ENCODE measurements at regions not wholly inside any gene's neighbourhood (a gene's known extent, or its start where the extent isn't known, plus 50 kb on each side); places are given as distances from the start of the nearest gene placed in this dataset.

GRCh38 chr5:125321654-125322053, 575.2 kb upstream of the ZNF608 start:
- 95% methylated on average over 1 of the region's 1 CpG for WGBS
- no peak overlapping the region for H3K9ac ChIP-seq (ENCODE audit: low read depth in 1 of 2, low read length in 2 of 2)
- peaks cover 0 to 5% (median 1%) of the 10 kb centered on the region in 4 donors for H3K4me1 ChIP-seq (ENCODE audit: control insufficient read depth in 4 of 4, insufficient read depth in 4 of 4, low read length in 3 of 4)
- TF ChIP-seq RXRA (IDR thresholded peaks at IDR 0.05), result no peak
- TF ChIP-seq, protein P1, sequence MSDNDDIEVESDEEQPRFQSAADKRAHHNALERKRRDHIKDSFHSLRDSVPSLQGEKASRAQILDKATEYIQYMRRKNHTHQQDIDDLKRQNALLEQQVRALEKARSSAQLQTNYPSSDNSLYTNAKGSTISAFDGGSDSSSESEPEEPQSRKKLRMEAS (IDR thresholded peaks at IDR 0.05), result no peak
- TF ChIP-seq FOXA2 (IDR thresholded peaks at IDR 0.05), result no peak
- no peak for TF ChIP-seq CTCF (IDR thresholded peaks at IDR 0.05; ENCODE audit: low read depth, low read length, missing input control)
- TF ChIP-seq EGR1 (IDR thresholded peaks at IDR 0.05; ENCODE audit: low read depth in 2 of 2), result no peak
- TF ChIP-seq HNF4G (IDR thresholded peaks at IDR 0.05), result no peak
- TF ChIP-seq, protein P2, sequence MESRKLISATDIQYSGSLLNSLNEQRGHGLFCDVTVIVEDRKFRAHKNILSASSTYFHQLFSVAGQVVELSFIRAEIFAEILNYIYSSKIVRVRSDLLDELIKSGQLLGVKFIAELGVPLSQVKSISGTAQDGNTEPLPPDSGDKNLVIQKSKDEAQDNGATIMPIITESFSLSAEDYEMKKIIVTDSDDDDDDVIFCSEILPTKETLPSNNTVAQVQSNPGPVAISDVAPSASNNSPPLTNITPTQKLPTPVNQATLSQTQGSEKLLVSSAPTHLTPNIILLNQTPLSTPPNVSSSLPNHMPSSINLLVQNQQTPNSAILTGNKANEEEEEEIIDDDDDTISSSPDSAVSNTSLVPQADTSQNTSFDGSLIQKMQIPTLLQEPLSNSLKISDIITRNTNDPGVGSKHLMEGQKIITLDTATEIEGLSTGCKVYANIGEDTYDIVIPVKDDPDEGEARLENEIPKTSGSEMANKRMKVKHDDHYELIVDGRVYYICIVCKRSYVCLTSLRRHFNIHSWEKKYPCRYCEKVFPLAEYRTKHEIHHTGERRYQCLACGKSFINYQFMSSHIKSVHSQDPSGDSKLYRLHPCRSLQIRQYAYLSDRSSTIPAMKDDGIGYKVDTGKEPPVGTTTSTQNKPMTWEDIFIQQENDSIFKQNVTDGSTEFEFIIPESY (IDR thresholded peaks at IDR 0.05), result no peak
- TF ChIP-seq TAF1 (conservative IDR thresholded peaks at IDR 0.05), result no peak
- TF ChIP-seq NR2F2 (IDR thresholded peaks at IDR 0.05), result no peak
- no peak for TF ChIP-seq RAD21 (IDR thresholded peaks at IDR 0.05)
- H3K36me3 ChIP-seq (ENCODE audit: control insufficient read depth in 4 of 4, insufficient read depth in 3 of 4, low read depth in 1 of 4, low read length in 3 of 4), result no peaks in the 10 kb centered on the region
- DNase-seq (ENCODE audit: low spot score), result no peak
- no peak overlapping the region for H3K4me3 ChIP-seq (ENCODE audit: low read depth in 1 of 3, low read length in 3 of 3)
- H3K27ac ChIP-seq (ENCODE audit: low read depth in 1 of 2, low read length in 2 of 2), result no peak overlapping the region
- no peaks in the 10 kb centered on the region for H3K9me3 ChIP-seq (ENCODE audit: control insufficient read depth in 4 of 4, low read length in 3 of 4)
- H3K27me3 ChIP-seq (ENCODE audit: control insufficient read depth in 4 of 4, insufficient read depth in 4 of 4, low read length in 3 of 4), result no peaks in the 10 kb centered on the region

DNA sequence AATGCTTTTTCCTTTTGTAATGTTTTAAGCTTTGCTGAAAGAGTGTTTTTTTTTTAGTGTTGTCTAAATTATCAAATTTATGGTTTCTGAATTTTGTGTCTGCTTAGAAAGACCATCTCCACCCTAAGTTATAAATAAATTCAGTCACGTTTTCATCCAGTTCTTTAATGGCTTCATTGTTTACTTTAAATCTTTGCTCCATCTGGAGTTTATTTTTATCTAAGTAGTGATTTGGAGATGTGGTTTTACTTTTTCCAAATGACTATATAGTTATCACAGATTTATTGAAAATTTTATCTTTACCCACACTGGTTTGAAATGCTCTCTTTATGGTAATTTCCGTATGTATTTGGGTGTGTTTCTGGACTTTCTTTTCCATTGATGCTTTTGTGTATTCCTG, 577.2 kb upstream of the ZNF608 start:
- no peak overlapping the region for H3K9ac ChIP-seq (ENCODE audit: low read depth in 1 of 2, low read length in 2 of 2)
- no peak for DNase-seq (ENCODE audit: low spot score)
- no peak overlapping the region for H3K27ac ChIP-seq (ENCODE audit: low read depth in 1 of 2, low read length in 2 of 2)
- H3K9me3 ChIP-seq (ENCODE audit: control insufficient read depth in 4 of 4, low read length in 3 of 4), result no peaks in the 10 kb centered on the region
- WGBS, result 46% methylated on average over 2 of the region's 2 CpGs
- no peak for TF ChIP-seq RXRA (IDR thresholded peaks at IDR 0.05)
- no peak for TF ChIP-seq SP1 (IDR thresholded peaks at IDR 0.05)
- no peaks in the 10 kb centered on the region for H3K27me3 ChIP-seq (ENCODE audit: control insufficient read depth in 4 of 4, insufficient read depth in 4 of 4, low read length in 3 of 4)
- H3K36me3 ChIP-seq (ENCODE audit: control insufficient read depth in 4 of 4, insufficient read depth in 3 of 4, low read depth in 1 of 4, low read length in 3 of 4), result no peaks in the 10 kb centered on the region
- H3K4me3 ChIP-seq (ENCODE audit: low read depth in 1 of 3, low read length in 3 of 3), result no peak overlapping the region
- no peaks in the 10 kb centered on the region for H3K4me1 ChIP-seq (ENCODE audit: control insufficient read depth in 4 of 4, insufficient read depth in 4 of 4, low read length in 3 of 4)

GRCh38 chr5:125325488-125326149, 579.2 kb upstream of the ZNF608 start:
- H3K4me1 ChIP-seq (ENCODE audit: control insufficient read depth in 4 of 4, insufficient read depth in 4 of 4, low read length in 3 of 4), result no peaks in the 10 kb centered on the region
- H3K27ac ChIP-seq (ENCODE audit: low read depth in 1 of 2, low read length in 2 of 2), result no peak overlapping the region
- no peaks in the 10 kb centered on the region for H3K9me3 ChIP-seq (ENCODE audit: control insufficient read depth in 4 of 4, low read length in 3 of 4)
- WGBS, result 80% methylated on average over 4 of the region's 4 CpGs
- no peak overlapping the region for H3K9ac ChIP-seq (ENCODE audit: low read depth in 1 of 2, low read length in 2 of 2)
- no peaks in the 10 kb centered on the region for H3K27me3 ChIP-seq (ENCODE audit: control insufficient read depth in 4 of 4, insufficient read depth in 4 of 4, low read length in 3 of 4)
- DNase-seq (ENCODE audit: low spot score), result no peak
- no peaks in the 10 kb centered on the region for H3K36me3 ChIP-seq (ENCODE audit: control insufficient read depth in 4 of 4, insufficient read depth in 3 of 4, low read depth in 1 of 4, low read length in 3 of 4)
- no peak overlapping the region for H3K4me3 ChIP-seq (ENCODE audit: low read depth in 1 of 3, low read length in 3 of 3)
- TF ChIP-seq, protein P2 (IDR thresholded peaks at IDR 0.05), result no peak
- TF ChIP-seq SP1 (IDR thresholded peaks at IDR 0.05) (no peak), YY1 (IDR thresholded peaks at IDR 0.05) (no peak), CTCF (IDR thresholded peaks at IDR 0.05; ENCODE audit: low read depth, low read length, missing input control) (no peak), REST (IDR thresholded peaks at IDR 0.05) (no peak), RAD21 (IDR thresholded peaks at IDR 0.05) (no peak)
- TF ChIP-seq, protein P3, sequence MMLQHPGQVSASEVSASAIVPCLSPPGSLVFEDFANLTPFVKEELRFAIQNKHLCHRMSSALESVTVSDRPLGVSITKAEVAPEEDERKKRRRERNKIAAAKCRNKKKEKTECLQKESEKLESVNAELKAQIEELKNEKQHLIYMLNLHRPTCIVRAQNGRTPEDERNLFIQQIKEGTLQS (IDR thresholded peaks at IDR 0.05), result no peak
- TF ChIP-seq, protein P1 (IDR thresholded peaks at IDR 0.05), result no peak

All from liver (tissue), 8 donors.